ENCODE measurements at regions not wholly inside any gene's neighbourhood (a gene's known extent, or its start where the extent isn't known, plus 50 kb on each side); places are given as distances from the start of the nearest gene placed in this dataset.

GRCh38 chr2:196336715-196337114, 165.3 kb upstream of the STK17B start:
- Histone ChIP-seq H3K79me2 (ENCODE audit: control insufficient read depth, low read length) (no peaks in the 10 kb centered on the region), H3K36me3 (ENCODE audit: control insufficient read depth, low read length) (no peaks in the 10 kb centered on the region), H3K27me3 (ENCODE audit: control insufficient read depth, low read length) (0 out of 2 replicates have a peak, but pooled peaks cover 3% of the 10 kb centered on the region), H3K9me2 (replicated peaks; ENCODE audit: control insufficient read depth, low read length) (no peaks in the 10 kb centered on the region), H4K20me1 (ENCODE audit: control insufficient read depth, insufficient read depth, low read depth, low read length) (no peaks in the 10 kb centered on the region), H3F3A (ENCODE audit: control insufficient read depth, insufficient read depth) (no peaks in the 10 kb centered on the region), H3K9me3 (ENCODE audit: control insufficient read depth, insufficient read depth, low read length) (no peaks in the 10 kb centered on the region), H3K4me2 (ENCODE audit: low read length) (no peak overlapping the region), H3K4me1 (ENCODE audit: control insufficient read depth, low read length) (peaks cover 7% of the 10 kb centered on the region), H3K27ac (ENCODE audit: low read depth, low read length) (no peak overlapping the region), H3K4me3 (ENCODE audit: low read length) (no peak overlapping the region)
- TF ChIP-seq, protein P1, sequence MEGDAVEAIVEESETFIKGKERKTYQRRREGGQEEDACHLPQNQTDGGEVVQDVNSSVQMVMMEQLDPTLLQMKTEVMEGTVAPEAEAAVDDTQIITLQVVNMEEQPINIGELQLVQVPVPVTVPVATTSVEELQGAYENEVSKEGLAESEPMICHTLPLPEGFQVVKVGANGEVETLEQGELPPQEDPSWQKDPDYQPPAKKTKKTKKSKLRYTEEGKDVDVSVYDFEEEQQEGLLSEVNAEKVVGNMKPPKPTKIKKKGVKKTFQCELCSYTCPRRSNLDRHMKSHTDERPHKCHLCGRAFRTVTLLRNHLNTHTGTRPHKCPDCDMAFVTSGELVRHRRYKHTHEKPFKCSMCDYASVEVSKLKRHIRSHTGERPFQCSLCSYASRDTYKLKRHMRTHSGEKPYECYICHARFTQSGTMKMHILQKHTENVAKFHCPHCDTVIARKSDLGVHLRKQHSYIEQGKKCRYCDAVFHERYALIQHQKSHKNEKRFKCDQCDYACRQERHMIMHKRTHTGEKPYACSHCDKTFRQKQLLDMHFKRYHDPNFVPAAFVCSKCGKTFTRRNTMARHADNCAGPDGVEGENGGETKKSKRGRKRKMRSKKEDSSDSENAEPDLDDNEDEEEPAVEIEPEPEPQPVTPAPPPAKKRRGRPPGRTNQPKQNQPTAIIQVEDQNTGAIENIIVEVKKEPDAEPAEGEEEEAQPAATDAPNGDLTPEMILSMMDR (IDR thresholded peaks at IDR 0.05; ENCODE audit: low read depth, low read length, poor library complexity, severe bottlenecking): no peak
- no peak for TF ChIP-seq EZH2phosphoT487 (IDR thresholded peaks at IDR 0.05; ENCODE audit: borderline replicate concordance, low read length)

GRCh38 chr2:196337208-196337953, 166.0 kb upstream of the STK17B start:
- no peaks in the 10 kb centered on the region for H4K20me1 ChIP-seq (ENCODE audit: control insufficient read depth, insufficient read depth, low read depth, low read length)
- no peaks in the 10 kb centered on the region for H3K9me3 ChIP-seq (ENCODE audit: control insufficient read depth, insufficient read depth, low read length)
- no peak overlapping the region for H3K4me3 ChIP-seq (ENCODE audit: low read length)
- no peaks in the 10 kb centered on the region for H3K9me2 ChIP-seq (replicated peaks; ENCODE audit: control insufficient read depth, low read length)
- H3F3A ChIP-seq (ENCODE audit: control insufficient read depth, insufficient read depth): no peaks in the 10 kb centered on the region
- peaks cover 7% of the 10 kb centered on the region for H3K4me1 ChIP-seq (ENCODE audit: control insufficient read depth, low read length)
- no peak overlapping the region for H3K4me2 ChIP-seq (ENCODE audit: low read length)
- H3K36me3 ChIP-seq (ENCODE audit: control insufficient read depth, low read length): no peaks in the 10 kb centered on the region
- H3K27me3 ChIP-seq (ENCODE audit: control insufficient read depth, low read length): 0 out of 2 replicates have a peak, but pooled peaks cover 3% of the 10 kb centered on the region
- TF ChIP-seq, protein P1 (IDR thresholded peaks at IDR 0.05; ENCODE audit: low read depth, low read length, poor library complexity, severe bottlenecking): peak; percentile 23
- TF ChIP-seq EZH2phosphoT487 (IDR thresholded peaks at IDR 0.05; ENCODE audit: borderline replicate concordance, low read length): no peak
- H3K27ac ChIP-seq (ENCODE audit: low read depth, low read length): no peak overlapping the region
- H3K79me2 ChIP-seq (ENCODE audit: control insufficient read depth, low read length): no peaks in the 10 kb centered on the region

DNA sequence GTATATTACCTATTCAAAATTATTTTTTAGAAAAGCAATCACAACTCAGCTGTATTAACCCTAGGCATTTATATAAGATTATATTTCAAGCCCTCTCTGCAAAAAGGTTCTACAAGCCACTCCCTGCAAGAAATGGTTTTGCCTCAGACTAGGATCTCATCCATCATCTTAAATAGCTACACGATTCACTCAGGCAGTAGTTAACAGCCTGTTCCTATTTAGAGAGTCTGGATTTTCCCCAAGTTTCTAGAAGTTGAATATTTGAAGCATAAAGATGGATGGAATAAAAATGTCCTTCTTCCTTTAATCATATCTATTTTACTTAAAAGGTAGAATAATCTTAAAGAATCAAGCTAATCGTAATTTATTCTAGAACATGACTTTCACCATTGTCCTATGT, 167.1 kb upstream of the STK17B start:
- Histone ChIP-seq H3K4me2 (ENCODE audit: low read length) (no peak overlapping the region), H3K9me3 (ENCODE audit: control insufficient read depth, insufficient read depth, low read length) (no peaks in the 10 kb centered on the region), H3K9me2 (replicated peaks; ENCODE audit: control insufficient read depth, low read length) (no peaks in the 10 kb centered on the region), H3K27me3 (ENCODE audit: control insufficient read depth, low read length) (0 out of 2 replicates have a peak, but pooled peaks cover 3% of the 10 kb centered on the region), H3K4me1 (ENCODE audit: control insufficient read depth, low read length) (peaks cover 7% of the 10 kb centered on the region), H3K4me3 (ENCODE audit: low read length) (no peak overlapping the region), H3K79me2 (ENCODE audit: control insufficient read depth, low read length) (no peaks in the 10 kb centered on the region), H4K20me1 (ENCODE audit: control insufficient read depth, insufficient read depth, low read depth, low read length) (no peaks in the 10 kb centered on the region), H3K27ac (ENCODE audit: low read depth, low read length) (no peak overlapping the region), H3F3A (ENCODE audit: control insufficient read depth, insufficient read depth) (no peaks in the 10 kb centered on the region), H3K36me3 (ENCODE audit: control insufficient read depth, low read length) (no peaks in the 10 kb centered on the region)
- no peak for TF ChIP-seq EZH2phosphoT487 (IDR thresholded peaks at IDR 0.05; ENCODE audit: borderline replicate concordance, low read length)
- TF ChIP-seq, protein P1 (IDR thresholded peaks at IDR 0.05; ENCODE audit: low read depth, low read length, poor library complexity, severe bottlenecking): no peak

All from DOHH2 (cell line).